GM18511 (cell line): ENCODE measurements at regions not wholly inside any gene's neighbourhood (a gene's known extent, or its start where the extent isn't known, plus 50 kb on each side); places are given as distances from the start of the nearest gene placed in this dataset.
"Not testable (repeated sequence)": the region's sequence is repeated elsewhere in the genome, so short reads cannot be mapped to it uniquely, and the experiment has no call there.

Experiments
- ATAC-seq: cut with Tn5 transposase; IDR thresholded peaks from one replicate; pipeline ENCODE4 v1.9.1; 2021; ENCODE audit warnings: mild to moderate bottlenecking, moderate library complexity; ENCODE audit not compliant: unreplicated experiment

DNA sequence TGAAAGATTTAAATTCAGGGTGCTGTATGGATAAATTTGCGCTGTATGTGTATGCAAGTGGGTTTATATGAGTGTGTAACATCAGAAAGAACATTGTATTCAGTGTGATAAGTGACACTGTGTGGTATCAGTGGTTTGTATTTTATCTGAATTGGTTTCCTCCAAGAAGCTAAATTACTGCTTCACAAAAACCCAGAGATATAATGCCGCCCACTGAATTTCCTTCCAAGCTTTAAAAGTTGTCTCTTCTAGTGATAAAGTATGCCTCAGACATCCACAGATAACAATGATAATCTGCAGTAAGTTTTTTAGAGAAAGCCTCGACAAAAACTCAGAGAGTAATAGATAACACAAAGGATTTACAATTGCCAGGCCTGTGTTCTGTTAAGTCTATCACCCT is 710.6 kb upstream of the HS3ST1 start:
- no peak for ATAC-seq

DNA sequence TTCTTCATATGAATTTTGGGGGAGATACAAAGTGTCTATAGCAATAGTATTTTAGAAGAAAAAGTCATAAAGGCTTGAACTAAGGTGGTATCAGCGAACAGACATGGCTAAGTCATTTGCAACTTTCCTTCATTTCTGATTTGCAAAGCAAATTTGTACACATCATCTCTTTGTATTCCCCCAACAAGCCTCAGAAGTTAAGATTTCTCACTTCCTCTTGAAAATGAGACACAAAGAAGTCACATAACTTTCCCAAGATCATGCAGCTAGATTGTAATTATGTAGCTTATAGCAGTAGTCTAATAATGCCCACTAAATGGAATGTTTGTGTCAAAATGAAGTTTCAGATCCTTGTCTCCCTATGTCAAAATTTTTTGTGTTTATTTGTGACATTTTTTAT is 709.8 kb upstream of the HS3ST1 start:
- ATAC-seq = no peak

DNA sequence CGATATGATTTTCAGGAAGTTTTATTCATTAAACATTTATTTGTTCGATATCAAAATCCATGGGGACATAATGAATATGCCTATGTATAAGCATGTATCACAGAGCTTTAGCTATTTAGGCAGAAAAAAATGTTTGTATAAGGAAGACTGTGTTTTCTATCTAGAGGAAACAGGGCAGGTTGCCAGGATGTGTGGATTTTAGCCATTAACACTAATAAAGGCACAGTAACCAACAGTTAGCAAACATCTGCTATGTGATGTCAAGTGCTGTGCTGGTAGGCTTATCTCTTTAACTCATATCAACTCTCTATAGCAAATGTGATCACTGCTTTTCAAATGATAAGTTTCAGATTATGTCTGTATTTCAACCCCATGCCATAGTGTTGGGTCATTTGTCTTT is 708.9 kb upstream of the HS3ST1 start:
- no peak for ATAC-seq

DNA sequence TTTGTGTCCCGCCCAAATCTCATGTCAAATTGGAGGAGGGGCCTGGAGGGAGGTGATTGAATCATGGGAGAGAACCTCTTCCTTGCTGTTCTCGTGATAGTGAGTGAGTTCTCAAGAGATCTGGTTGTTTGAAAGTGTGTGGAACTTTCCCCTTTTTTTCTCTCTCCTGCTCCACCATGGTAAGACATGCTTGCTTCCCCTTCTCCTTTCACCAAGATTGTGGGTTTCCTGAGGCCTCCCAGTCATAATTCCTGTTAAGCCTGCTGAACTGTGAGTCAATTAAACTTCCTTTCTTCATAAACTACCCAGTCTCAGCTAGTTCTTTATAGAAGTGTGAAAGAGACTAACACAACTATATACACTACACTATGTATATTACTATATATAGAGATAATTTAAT is 697.8 kb upstream of the HS3ST1 start:
- ATAC-seq = no peak

DNA sequence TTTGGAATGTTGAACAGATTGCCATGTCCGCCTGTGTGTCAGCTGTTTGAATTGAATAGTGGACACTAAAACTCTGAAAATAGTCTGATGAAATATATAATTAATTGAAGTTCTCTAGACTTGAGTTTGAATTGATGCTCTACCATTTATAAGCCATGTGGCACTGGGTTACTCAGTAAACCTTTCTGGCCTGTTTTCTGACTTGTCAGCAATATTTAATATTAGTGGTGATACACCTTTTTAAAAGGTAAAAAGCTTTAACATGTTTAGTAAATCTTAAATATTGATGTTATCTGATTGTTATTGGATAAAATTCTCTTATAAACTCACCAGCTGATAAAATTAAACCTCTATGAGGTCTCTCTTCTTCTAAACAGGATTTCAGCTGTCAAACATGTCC is 695.4 kb upstream of the HS3ST1 start:
- no peak for ATAC-seq

DNA sequence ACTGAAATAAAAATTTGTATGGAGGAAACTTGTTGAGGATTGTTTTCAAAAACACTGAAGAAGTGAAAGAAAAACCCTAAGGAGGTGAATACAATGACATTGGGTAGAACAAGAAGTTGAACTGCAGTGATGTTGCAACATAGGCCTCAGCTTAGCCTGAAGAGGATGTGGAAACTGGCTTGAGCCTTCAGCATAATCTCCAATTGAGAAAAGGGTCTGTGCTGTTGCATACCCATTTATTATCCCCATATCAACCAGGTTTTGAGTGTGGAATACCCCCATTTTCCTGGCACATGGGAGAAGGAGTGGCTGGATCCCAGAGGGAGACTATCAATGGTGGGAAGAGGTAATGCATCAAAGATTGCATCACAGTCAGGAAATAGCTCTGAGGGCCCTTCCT is 695.0 kb upstream of the HS3ST1 start:
- no peak for ATAC-seq

DNA sequence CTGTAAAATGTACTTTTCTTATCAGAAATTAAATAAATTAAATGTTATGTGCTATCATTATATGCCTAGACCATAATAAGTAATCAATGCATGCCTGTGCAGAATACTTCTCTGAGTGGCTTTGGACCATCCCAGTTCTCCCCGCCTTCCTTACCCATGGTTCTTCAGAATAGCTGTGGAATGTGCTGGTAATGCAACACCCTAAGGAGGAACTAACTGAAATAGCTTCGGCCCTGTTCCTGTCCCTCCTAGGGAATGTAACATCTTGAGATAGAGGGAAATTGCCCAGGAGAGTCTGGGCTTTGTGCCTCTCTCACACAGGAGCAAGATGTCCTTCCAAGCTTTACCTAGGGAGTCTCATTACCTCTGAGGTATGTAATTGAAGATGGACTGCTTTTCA is 693.6 kb upstream of the HS3ST1 start:
- no peak for ATAC-seq

DNA sequence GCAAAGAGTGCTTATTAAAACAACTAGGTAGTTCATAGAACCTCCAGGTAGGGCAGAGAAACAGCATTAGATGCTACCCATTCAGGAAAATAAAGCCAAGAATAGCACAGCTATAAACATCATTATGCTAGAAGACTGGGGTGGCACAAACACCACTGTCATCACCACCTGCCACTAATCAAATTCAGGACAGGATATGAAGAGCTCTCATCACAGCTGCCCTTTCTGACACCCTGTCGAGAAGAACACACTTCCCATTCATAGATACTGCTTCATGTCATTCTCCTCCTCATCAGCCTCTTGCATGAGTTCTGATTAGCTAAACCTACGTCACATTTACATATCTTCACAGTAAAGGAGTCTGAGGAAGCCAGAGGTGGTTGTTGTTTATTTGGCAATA is 692.3 kb upstream of the HS3ST1 start:
- ATAC-seq = no peak

DNA sequence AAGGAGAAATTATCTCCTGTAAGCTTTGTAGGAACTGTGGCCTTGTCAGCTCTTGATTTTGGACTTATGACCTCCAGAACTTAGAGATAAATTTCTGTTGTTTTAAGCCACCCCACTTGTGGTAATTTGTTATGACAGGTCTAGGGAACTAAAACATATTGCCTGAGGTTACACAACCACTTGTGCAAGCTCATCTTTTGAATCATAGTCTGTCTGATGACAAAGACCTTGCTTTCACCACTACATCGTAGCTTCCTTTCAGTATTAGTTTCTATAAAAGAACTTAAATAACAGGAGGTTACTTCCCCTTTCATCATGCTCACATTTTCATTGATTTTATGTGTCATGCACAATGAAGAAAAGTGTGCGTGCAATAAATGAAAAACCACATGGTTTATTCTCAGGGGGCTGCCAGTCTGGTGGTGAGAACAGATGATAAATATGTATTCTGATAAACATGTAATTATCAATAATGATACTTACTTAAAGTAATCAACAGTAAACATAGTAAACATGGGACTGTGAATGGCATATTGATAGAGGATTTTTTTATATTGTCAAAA is 690.0 kb upstream of the HS3ST1 start:
- peak; percentile 67 for ATAC-seq

DNA sequence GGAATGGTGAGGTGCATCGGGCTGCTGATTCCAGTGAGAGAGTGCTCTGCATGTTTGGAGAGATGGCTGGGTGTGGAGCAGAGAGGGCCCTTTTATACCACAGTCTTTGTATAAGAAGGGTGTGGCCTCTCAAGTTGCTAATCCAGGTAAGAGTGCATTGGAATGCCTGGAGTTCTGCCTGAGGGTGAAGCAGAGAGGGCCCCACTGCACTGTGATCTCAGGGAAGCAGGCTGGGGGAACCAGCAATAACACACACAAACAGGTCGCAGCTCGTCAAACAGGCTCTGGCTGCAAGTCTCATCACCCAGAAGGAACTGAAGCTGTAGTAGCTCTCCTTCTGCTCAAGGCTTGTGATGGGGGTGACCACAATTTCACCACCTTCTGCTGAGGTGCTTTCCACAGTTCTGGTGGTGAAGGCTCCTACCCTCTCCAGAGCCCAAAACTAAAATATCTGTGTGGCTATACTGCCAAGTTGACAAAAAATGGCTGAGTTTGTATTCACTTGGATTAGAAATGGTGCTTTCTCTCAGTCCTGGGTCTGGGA is 687.4 kb upstream of the HS3ST1 start:
- no peak for ATAC-seq

DNA sequence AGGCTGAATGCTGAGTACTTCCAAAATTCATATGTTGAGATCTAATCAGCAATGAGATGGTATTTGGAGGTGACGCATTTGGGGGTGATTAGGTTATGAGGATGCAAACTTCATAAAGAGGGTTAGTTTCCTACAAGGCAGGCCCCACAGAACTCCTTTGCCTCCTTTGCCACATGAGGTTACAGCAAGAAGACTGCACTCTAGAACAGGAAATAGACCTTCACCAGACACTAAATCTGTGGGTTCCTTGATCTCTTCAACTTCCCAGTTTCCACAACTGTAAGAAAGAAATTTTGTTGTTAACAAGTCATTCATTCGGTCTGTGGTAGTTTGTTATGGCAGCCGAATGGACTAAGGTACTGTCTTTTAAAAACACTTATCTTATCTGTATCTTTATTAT is 681.9 kb upstream of the HS3ST1 start:
- no peak for ATAC-seq

DNA sequence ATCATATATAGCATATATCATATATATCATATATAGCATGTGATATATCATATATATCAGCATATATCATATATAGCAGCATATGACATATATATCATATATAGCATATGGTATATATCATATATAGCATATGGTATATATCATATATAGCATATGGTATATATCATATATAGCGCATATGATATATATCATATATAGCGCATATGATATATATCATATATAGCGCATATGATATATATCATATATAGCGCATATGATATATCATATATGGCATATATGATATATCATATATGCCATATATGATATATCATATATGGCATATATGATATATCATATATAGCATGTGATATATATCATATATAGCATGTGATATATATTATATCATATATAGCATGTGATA is 680.4 kb upstream of the HS3ST1 start:
- not testable (repeated sequence) for ATAC-seq

DNA sequence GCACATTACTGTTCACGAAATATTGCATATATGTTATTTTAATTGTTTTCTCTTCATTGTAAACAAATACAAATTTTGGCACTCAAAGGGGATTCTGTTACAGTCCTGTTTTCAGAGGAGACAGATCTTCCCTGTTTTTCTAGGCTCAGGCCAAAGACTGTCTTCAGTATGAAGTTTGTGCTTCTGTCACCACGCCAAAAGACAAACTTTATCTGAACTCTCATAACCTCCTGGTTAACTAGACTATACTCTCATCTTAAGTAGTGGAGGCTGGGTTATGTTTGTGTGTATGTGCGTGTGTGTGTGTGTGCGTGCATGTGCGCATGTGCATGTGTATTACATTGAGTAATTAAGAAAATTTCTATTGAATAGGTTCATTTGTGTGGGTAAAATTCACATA is 676.8 kb upstream of the HS3ST1 start:
- ATAC-seq = no peak

DNA sequence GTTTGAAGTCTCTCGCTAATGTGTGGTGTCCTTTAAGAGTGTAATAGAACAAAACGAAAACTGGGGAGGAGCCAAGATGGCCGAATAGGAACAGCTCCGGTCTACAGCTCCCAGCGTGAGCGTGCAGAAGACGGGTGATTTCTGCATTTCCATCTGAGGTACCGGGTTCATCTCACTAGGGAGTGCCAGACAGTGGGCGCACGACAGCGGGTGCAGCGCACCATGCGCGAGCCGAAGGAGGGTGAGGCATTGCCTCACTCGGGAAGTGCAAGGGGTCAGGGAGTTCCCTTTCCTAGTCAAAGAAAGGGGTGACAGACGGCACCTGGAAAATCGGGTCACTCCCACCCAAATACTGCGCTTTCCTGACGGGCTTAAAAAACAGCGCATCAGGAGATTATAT is 661.2 kb upstream of the HS3ST1 start:
- ATAC-seq = not testable (repeated sequence)

DNA sequence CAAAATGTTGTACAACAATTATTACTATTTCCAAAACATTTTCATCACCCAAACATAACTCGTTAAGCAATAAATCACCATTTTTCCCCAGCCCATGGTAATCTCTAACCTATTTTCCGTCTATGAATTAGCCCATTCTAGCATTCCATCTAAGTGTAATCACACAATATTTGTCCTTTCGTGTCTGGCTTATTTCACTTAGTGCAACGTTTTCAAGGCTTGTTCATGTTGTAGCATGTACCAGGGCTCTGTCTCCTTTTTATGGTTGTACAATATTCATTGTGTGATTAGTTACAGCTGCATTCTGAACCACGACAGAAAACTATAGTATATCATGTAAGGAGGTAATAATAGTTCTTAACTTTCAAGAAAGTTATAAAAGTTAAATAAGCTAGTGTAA is 656.0 kb upstream of the HS3ST1 start:
- no peak for ATAC-seq

DNA sequence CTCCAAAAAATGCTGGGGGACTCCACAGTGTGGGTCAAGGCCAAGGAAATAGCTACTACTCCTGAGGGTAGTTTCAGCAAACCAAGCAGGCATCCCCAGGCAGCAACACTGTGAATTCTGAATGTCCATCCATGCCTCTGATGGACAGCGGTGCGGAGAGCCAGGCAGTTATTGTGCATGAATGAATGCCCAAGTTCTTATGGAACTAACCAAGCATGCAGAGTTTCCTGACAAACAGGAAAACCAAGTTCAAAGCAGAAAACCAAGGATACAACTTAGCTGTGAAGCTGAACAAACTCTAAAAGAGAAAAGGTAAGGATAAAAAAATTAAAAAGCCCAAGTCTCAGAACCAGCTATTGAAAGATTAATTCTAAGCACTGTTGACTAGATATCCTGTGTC is 642.6 kb upstream of the HS3ST1 start:
- no peak for ATAC-seq

DNA sequence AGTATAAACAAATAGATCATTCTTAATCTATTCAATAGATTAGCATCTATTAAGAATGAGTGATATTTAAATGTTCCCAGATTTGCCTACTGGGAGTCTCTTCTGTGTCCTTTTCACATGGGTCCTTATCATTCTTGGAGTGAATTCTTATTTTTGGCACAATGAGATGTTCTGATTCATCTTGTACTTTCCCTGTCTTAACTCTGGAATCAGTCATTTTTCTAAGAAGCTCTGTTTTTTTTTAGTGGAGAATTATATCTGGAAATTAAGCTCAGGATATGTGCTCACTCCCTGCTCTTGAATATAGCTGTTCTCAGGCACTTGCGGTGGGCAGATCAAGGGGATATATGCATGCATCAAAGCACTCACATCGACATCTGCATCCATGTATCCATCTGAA is 625.3 kb upstream of the HS3ST1 start:
- ATAC-seq = no peak

DNA sequence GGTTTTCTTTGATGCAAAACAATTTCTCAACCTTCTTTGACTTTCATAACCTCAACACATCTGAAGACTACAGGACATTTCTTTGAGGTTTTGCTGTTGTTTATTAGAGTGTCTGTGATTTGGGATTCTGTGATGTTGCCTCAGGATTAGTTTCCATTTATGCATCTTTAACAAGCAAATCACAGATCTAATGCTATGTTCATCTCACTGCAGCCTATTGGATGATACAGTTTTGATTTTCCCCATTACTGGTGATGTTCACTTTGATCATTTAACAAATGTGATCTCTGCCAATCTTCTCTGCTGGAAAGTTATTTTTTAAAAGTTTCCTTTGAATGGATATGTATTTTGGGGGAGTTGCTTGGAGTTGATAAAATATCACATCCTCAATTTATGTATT is 624.9 kb upstream of the HS3ST1 start:
- no peak for ATAC-seq

DNA sequence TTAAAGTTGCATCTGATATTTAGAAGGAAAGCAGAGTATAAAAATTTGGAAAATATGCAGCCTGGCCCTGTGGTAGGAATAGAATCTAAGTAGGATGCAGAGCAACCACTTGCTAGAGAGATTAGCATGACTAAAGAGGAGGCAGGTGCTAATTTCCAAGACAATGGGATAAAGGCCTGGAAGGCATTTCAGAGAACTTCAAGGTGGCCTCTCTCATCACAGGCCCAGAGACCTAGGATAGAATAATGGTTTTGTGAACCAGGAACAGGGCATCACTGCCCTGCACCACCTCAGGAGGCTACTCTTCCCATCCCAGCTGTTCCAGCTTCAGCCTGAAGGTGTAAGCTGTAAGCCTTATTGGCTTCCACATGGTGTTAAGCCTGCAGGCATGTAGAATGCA is 621.7 kb upstream of the HS3ST1 start:
- ATAC-seq = no peak

DNA sequence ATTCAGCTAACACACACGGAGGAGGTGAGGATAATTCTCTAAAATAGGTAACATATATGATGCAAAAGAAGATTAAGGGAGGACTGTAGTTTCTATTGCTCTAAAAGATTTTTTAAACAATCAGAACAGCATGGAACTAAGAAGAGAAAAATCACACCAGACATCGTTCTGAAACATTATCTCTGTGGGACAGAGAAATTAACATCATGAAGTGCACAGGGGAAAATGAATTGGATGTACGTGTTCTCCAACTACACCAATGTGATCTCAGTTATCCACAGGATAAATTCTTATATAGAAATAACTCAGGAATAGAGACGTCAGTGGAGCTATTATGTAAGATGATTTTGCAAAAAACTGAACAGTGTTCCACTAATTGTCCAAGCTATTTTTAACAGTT is 614.1 kb upstream of the HS3ST1 start:
- no peak for ATAC-seq

DNA sequence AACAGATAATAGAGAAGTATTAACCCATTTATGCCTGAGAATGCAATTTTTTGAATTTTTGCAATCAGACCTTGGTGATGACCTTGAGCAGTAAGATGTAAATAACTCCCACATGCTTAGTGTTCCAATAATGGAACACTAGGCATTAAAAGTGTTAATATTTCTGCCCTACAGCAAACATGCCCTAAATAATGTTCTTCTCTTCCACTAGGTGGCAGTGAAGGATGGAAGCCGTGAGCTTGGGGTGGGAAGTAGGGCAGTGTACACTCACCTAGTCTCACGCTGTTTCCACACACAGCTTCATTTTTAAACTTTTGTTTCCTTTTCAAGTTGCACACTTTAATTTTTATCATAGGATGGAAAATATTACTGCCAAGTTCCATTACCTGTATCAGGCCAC is 613.1 kb upstream of the HS3ST1 start:
- ATAC-seq = no peak

DNA sequence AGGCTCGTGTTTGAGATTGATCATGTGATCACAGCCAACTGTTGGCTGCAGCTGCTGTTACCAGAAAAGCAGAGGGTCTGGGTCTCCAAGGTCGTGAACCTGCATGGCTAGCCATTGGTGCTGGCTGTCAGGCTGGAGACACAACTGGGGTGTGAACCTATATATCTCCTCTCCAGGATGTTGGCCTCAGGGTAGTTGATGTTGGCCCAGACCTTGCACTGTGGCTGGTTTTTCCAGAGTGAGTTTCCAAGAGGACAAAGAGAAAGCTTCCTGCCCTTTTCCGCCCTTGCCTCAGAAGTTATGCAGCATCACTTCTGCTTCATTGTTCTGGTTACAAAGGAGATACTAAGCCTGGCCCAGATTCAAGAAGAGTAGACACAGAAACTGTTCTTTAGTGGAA is 607.8 kb upstream of the HS3ST1 start:
- ATAC-seq = no peak

DNA sequence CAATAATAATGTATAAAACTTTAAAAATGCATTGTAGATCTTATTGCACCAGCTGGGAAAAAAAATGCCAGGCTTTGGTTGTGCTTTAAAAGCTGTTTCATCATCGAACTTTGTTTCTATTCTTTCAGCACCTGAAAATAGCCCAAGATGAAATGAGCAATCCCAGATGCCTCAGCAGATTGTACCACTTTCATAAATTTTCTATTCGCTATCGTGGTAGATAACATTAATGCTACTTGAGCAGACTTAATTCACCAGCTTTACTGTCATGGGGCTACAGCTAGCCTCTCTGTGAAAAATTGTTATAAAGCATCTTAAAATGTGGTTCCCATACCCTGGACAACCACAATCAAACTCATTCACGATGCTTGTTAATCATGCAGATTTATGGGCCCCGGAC is 599.6 kb upstream of the HS3ST1 start:
- no peak for ATAC-seq

DNA sequence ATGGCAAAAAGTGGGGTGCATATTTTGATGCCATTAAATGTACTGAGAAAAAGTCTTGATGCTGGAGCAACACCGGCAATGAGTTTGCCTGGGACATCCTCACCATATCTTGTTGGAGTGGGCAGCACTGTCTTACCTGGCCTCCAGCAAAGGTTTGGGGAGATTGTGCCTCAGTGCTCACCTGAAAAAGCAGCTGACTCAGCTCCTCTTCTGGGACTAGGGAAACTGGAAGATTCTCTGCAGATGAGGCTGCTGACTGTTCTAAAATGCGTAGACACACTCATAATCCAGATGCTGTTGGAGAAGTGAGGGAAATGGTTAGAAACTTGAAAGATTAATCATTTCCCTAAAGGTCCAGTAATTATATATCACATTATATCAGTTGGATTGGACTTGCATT is 593.7 kb upstream of the HS3ST1 start:
- ATAC-seq = no peak
